Large intestine (tissue), 3 donors: ENCODE measurements at regions not wholly inside any gene's neighbourhood (a gene's known extent, or its start where the extent isn't known, plus 50 kb on each side); places are given as distances from the start of the nearest gene placed in this dataset.

Experiments
- DNase-seq, 2 donors: peaks; one replicate each; pipeline versions ENCODE4 v3.0.0 to v3.0.0-alpha.2; 2013
- H3K27ac ChIP-seq: one replicate; pipeline ENCODE4 v1.5.1; 2013; ENCODE audit warnings: low read length
- H3K27me3 ChIP-seq: 2 replicates; pipeline ENCODE4 v1.6.1; 2013; ENCODE audit warnings: low read length; ENCODE audit not compliant: control insufficient read depth, insufficient read depth
- H3K36me3 ChIP-seq: 2 replicates; pipeline ENCODE4 v1.6.1; 2013; ENCODE audit warnings: low read length; ENCODE audit not compliant: control insufficient read depth, insufficient read depth
- H3K4me1 ChIP-seq: one replicate; pipeline ENCODE4 v1.6.1; 2013; ENCODE audit warnings: low read length; ENCODE audit not compliant: control insufficient read depth, insufficient read depth
- H3K4me3 ChIP-seq: one replicate; pipeline ENCODE4 v1.5.1; 2013; ENCODE audit warnings: low read length
- H3K9me3 ChIP-seq: one replicate; pipeline ENCODE4 v1.6.1; 2013; ENCODE audit warnings: mild to moderate bottlenecking, low read depth, low read length, moderate library complexity; ENCODE audit not compliant: control insufficient read depth
- WGBS: methylation state at CpG from one replicate; pipeline ENCODE4 v1.1.5; 2013; ENCODE audit warnings: low lambda C conversion rate; ENCODE audit not compliant: insufficient coverage; 5-methylcytosine and 5-hydroxymethylcytosine counted together

GRCh38 chr2:72004201-72004915 lies 143.3 kb downstream of the CYP26B1 start:
- Histone ChIP-seq H3K27ac (no peak overlapping the region), H3K36me3 (no peaks in the 10 kb centered on the region), H3K4me3 (no peak overlapping the region), H3K9me3 (no peaks in the 10 kb centered on the region), H3K4me1 (peaks cover 17% of the 10 kb centered on the region), H3K27me3 (no peaks in the 10 kb centered on the region)
- WGBS = no CpG with 5 or more reads among the region's 7 CpGs
- DNase-seq = no peak

GRCh38 chr2:72003796-72004195 lies 143.9 kb downstream of the CYP26B1 start:
- Histone ChIP-seq H3K9me3 (no peaks in the 10 kb centered on the region), H3K4me3 (no peak overlapping the region), H3K27me3 (no peaks in the 10 kb centered on the region), H3K27ac (no peak overlapping the region), H3K4me1 (peaks cover 17% of the 10 kb centered on the region), H3K36me3 (no peaks in the 10 kb centered on the region)
- no CpG with 5 or more reads among the region's 3 CpGs for WGBS
- no peak for DNase-seq

GRCh38 chr2:72003124-72003523 lies 144.5 kb downstream of the CYP26B1 start:
- H3K27me3 ChIP-seq = no peaks in the 10 kb centered on the region
- H3K27ac ChIP-seq = no peak overlapping the region
- peaks cover 17% of the 10 kb centered on the region for H3K4me1 ChIP-seq
- no CpG with 5 or more reads among the region's 8 CpGs for WGBS
- no peaks in the 10 kb centered on the region for H3K36me3 ChIP-seq
- no peak overlapping the region for H3K4me3 ChIP-seq
- no peak for DNase-seq
- H3K9me3 ChIP-seq = no peaks in the 10 kb centered on the region

- Histone ChIP-seq H3K4me3 (no peak overlapping the region), H3K27ac (no peak overlapping the region), H3K36me3 (no peaks in the 10 kb centered on the region), H3K9me3 (no peaks in the 10 kb centered on the region), H3K27me3 (no peaks in the 10 kb centered on the region), H3K4me1 (peaks cover 14% of the 10 kb centered on the region)
- 100% methylated on average over 2 of the region's 9 CpGs for WGBS
- DNase-seq = peak in 1 of 2 donors; percentile 46
Measured at GRCh38 chr2:72001937-72002690, 145.5 kb downstream of the CYP26B1 start.

- DNase-seq = no peak
- no peaks in the 10 kb centered on the region for H3K9me3 ChIP-seq
- no CpG with 5 or more reads among the region's 7 CpGs for WGBS
- H3K36me3 ChIP-seq = no peaks in the 10 kb centered on the region
- no peaks in the 10 kb centered on the region for H3K27me3 ChIP-seq
- H3K27ac ChIP-seq = no peak overlapping the region
- no peak overlapping the region for H3K4me3 ChIP-seq
- peaks cover 8% of the 10 kb centered on the region for H3K4me1 ChIP-seq
Measured at GRCh38 chr2:72000110-72000509, 147.6 kb downstream of the CYP26B1 start.

- 100% methylated on average over 1 of the region's 5 CpGs for WGBS
- H3K4me3 ChIP-seq = no peak overlapping the region
- H3K9me3 ChIP-seq = no peaks in the 10 kb centered on the region
- H3K36me3 ChIP-seq = no peaks in the 10 kb centered on the region
- H3K4me1 ChIP-seq = peaks cover 8% of the 10 kb centered on the region
- H3K27me3 ChIP-seq = no peaks in the 10 kb centered on the region
- no peak for DNase-seq
- H3K27ac ChIP-seq = no peak overlapping the region
Measured at GRCh38 chr2:71999580-71999979, 148.1 kb downstream of the CYP26B1 start.

GRCh38 chr2:71997843-71998242 lies 149.8 kb downstream of the CYP26B1 start:
- Histone ChIP-seq H3K4me3 (no peak overlapping the region), H3K9me3 (no peaks in the 10 kb centered on the region)

GRCh38 chr2:71995067-71995665 lies 152.5 kb downstream of the CYP26B1 start:
- no CpG with 5 or more reads among the region's 3 CpGs for WGBS
- no peak for DNase-seq
- Histone ChIP-seq H3K27me3 (no peaks in the 10 kb centered on the region), H3K4me3 (no peak overlapping the region), H3K27ac (no peak overlapping the region), H3K9me3 (no peaks in the 10 kb centered on the region), H3K36me3 (no peaks in the 10 kb centered on the region), H3K4me1 (no peaks in the 10 kb centered on the region)

More at GRCh38 chr2:71997843-71998242, 149.8 kb downstream of the CYP26B1 start:
- DNase-seq = no peak
- Histone ChIP-seq H3K4me1 (peaks cover 8% of the 10 kb centered on the region), H3K36me3 (no peaks in the 10 kb centered on the region), H3K27me3 (no peaks in the 10 kb centered on the region), H3K27ac (no peak overlapping the region)

- DNase-seq = no peak
- Histone ChIP-seq H3K27ac (no peak overlapping the region), H3K9me3 (no peaks in the 10 kb centered on the region), H3K4me3 (no peak overlapping the region), H3K36me3 (no peaks in the 10 kb centered on the region), H3K27me3 (no peaks in the 10 kb centered on the region), H3K4me1 (no peaks in the 10 kb centered on the region)
- no CpG with 5 or more reads among the region's 2 CpGs for WGBS
Measured at GRCh38 chr2:71992036-71992435, 155.6 kb downstream of the CYP26B1 start.

GRCh38 chr2:71991397-71991796 lies 156.3 kb downstream of the CYP26B1 start:
- Histone ChIP-seq H3K4me1 (no peaks in the 10 kb centered on the region), H3K27ac (no peak overlapping the region), H3K4me3 (no peak overlapping the region), H3K27me3 (no peaks in the 10 kb centered on the region), H3K9me3 (no peaks in the 10 kb centered on the region), H3K36me3 (no peaks in the 10 kb centered on the region)
- DNase-seq = no peak
- no CpG with 5 or more reads among the region's 4 CpGs for WGBS
